Epithelial cell of esophagus (primary cell): ENCODE measurements at regions not wholly inside any gene's neighbourhood (a gene's known extent, or its start where the extent isn't known, plus 50 kb on each side); places are given as distances from the start of the nearest gene placed in this dataset.

Source experiments
- DNase-seq: peaks from one replicate; pipeline ENCODE4 v3.0.0; 2010; ENCODE audit warnings: low read depth
- H3K4me3 ChIP-seq: 2 replicates; pipeline ENCODE4 v1.5.1; 2011; ENCODE audit warnings: mild to moderate bottlenecking, low read length, control low read depth
- CTCF ChIP-seq: IDR thresholded peaks from 2 replicates; pipeline ENCODE4 v1.5.1; 2011; ENCODE audit warnings: low read depth, mild to moderate bottlenecking, low read length, control low read depth, inconsistent platforms; ENCODE audit not compliant: insufficient read depth; ENCODE audit errors: missing control alignments

- no peak for TF ChIP-seq CTCF
- DNase-seq = no peak
- peak overlapping the region; percentile 88 for H3K4me3 ChIP-seq
These were observed 295.6 kb downstream of the PTPRC start for GRCh38 chr1:198934426-198934825.

GRCh38 chr1:198934901-198935305 lies 296.1 kb downstream of the PTPRC start:
- DNase-seq = peak; percentile 55
- TF ChIP-seq CTCF = no peak
- peak overlapping the region; percentile 88 for H3K4me3 ChIP-seq

DNA sequence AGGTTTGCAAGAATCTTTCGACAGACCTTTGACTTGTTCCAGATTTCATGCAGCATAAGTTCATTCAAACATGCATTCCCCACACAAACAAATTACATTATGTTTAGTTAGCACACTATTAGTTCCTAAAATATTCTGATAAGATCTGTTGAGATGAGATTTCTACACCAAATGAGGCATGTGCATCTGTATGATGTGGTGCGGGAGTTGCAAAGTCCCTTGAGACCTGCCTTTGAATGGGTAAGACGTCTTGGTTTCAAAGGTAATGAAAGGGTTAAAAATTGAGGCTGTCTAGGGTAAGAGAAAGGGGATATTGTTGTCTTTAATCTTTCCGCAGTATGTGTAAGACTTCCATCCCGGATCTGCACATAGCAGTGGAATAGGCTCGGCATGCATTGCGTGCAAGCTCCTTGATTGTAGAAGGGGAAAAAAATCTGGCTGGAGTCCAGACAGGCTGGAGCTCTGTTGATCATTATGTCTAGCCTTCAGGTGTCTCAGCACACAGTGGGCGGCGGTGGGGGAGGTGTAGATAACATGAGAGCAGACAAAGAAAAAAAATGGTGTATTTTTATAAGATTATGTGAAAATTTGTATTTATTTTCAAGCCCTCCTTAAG lies 296.6 kb downstream of the PTPRC start:
- no peak for TF ChIP-seq CTCF
- DNase-seq = peak; percentile 95
- H3K4me3 ChIP-seq = peak overlapping the region; percentile 88

DNA sequence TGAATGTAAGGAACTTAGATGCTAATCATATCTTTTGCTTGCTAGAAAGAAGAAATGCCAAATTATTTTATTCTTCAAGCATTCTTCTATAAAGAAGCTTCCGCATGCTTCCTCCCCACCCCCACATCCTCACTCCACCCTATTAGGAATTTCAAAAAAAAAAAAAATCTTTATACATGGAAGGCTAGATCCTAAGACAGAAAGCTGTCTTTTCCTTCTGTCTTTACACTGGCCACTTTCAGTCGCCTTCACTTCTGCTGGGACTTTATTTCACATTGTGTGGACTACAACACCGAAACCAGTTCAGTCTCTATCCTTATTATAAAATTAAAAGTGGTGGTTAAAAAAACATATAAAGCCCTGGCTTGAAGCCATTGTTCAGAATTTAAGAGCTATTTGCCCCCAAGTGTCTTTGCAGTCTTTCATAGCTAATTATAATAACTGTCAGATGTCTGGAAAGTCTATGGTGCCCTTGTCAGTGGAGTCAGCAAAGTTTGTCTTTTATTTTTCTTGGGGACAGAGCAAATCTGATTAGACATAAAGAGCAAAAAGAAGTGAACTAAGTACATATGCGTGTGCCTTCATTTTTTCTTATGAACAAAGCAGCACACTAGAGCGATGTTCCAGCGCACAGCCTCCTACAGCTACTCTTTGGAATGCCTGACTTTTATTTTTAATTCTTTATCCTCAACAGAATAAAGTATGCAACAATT lies 297.7 kb downstream of the PTPRC start:
- TF ChIP-seq CTCF = no peak
- DNase-seq = peak; percentile 47
- peak overlapping the region; percentile 88 for H3K4me3 ChIP-seq

DNA sequence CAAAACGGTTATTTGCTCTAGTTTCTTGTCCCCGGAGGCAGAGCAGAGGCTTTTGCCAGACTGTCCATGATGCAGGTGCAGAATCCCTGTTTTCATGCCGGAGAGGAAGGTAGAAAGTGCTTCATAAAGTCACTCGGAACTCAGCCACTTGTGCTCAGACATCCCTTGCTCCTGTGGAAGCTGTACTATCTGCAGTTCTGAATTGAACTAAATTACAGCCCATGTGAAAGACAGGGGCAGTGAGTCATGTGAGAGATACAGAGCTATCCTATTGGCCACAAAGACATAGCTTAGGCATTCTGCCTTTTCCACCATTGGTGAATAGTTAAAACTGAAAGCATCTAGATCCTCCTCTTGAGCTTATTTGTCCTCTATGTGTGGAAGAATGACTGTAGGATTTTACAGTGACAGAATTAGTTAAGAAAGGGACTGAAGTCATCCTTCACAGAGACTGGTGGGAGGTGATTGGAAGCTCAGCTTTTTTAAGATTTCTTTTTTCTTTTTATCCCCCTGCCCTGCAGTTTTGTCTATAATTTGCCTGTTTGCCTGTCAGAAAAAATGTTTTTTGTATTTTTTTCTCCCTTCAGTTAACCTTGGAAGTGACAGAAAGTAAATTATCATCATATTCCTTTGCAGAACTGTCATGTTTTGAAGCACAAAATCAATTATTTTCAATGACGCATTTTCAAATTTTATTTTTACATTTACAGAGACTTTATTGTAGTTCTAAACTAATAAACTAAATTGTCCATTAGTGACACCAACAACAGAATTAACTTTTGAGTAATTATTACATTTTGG lies 298.6 kb downstream of the PTPRC start:
- H3K4me3 ChIP-seq = peak overlapping the region; percentile 88
- peak; percentile 92 for DNase-seq
- TF ChIP-seq CTCF = no peak

GRCh38 chr1:198939286-198939685 lies 300.4 kb downstream of the PTPRC start:
- DNase-seq = no peak
- no peak overlapping the region for H3K4me3 ChIP-seq
- no peak for TF ChIP-seq CTCF
